ENCODE measurements at regions not wholly inside any gene's neighbourhood (a gene's known extent, or its start where the extent isn't known, plus 50 kb on each side); places are given as distances from the start of the nearest gene placed in this dataset.

- ATAC-seq, result no peak
- Histone ChIP-seq H3K27ac (ENCODE audit: control insufficient read depth, insufficient read depth) (no peak overlapping the region), H3K9me3 (replicated peaks; ENCODE audit: control insufficient read depth, insufficient read depth, low read length) (no peaks in the 10 kb centered on the region), H3K36me3 (ENCODE audit: control insufficient read depth in 2 of 2, insufficient read depth in 2 of 2, low read length in 1 of 2) (no peaks in the 10 kb centered on the region), H3K27me3 (replicated peaks in 1 of 2; ENCODE audit: control insufficient read depth in 2 of 2, insufficient read depth in 2 of 2, low read length in 1 of 2) (no peaks in the 10 kb centered on the region; a peak in 1 of 4 replicates), H3K4me1 (ENCODE audit: control insufficient read depth, insufficient read depth, low read length) (no peaks in the 10 kb centered on the region), H3K4me3 (no peak overlapping the region), H3K9ac (ENCODE audit: control insufficient read depth, insufficient read depth, low read length) (no peak overlapping the region), H2AFZ (ENCODE audit: control insufficient read depth, low read depth, low read length) (no peak overlapping the region), H4K20me1 (ENCODE audit: control insufficient read depth, insufficient read depth) (no peaks in the 10 kb centered on the region), H3K4me2 (ENCODE audit: control insufficient read depth, insufficient read depth) (no peak overlapping the region), H3K79me2 (ENCODE audit: control insufficient read depth, insufficient read depth, low read length) (no peaks in the 10 kb centered on the region)
- ChIA-PET CTCF (interaction anchor here (1.1 kb wide), 1 partner anchor 13 kb away, joined by 3 read pairs; no protein-coding TSS in a partner anchor), POLR2A (no interaction called here), SMC1A (ENCODE audit: uncharacterized antibody, unreplicated experiment) (interaction anchor here (0.6 kb wide), 1 partner anchor 23 kb away, joined by 3 read pairs; no protein-coding TSS in a partner anchor), RAD21 (ENCODE audit: unreplicated experiment) (no interaction called here)
- TF ChIP-seq NR2F1 (conservative IDR thresholded peaks at IDR 0.05) (no peak), SMAD1 (IDR thresholded peaks at IDR 0.05; ENCODE audit: low read depth, partially characterized antibody) (no peak), EGR1 (IDR thresholded peaks at IDR 0.05; ENCODE audit: borderline replicate concordance in 1 of 2, low read depth in 2 of 2, low read length in 2 of 2) (no peak), ZNF592 (IDR thresholded peaks at IDR 0.05) (no peak), CBX3 (IDR thresholded peaks at IDR 0.05; ENCODE audit: borderline replicate concordance, low read depth) (no peak), ZNF384 (IDR thresholded peaks at IDR 0.05; ENCODE audit: borderline replicate concordance, low read depth, low read length) (no peak), ZBTB4 (CRISPR knock-in tag; IDR thresholded peaks at IDR 0.05) (no peak), PKNOX1 (IDR thresholded peaks at IDR 0.05) (no peak), ZNF217 (IDR thresholded peaks at IDR 0.05) (no peak), MYB (IDR thresholded peaks at IDR 0.05; ENCODE audit: borderline replicate concordance, low read depth, low read length) (no peak), MTA2 (IDR thresholded peaks at IDR 0.05; ENCODE audit: low read depth) (no peak), RBBP5 (conservative IDR thresholded peaks at IDR 0.05) (no peak), POU2F2 (IDR thresholded peaks at IDR 0.05; ENCODE audit: borderline replicate concordance, low read depth, low read length) (no peak), NFYA (IDR thresholded peaks at IDR 0.05; ENCODE audit: borderline replicate concordance, low read depth, low read length) (no peak), SMAD5 (IDR thresholded peaks at IDR 0.05; ENCODE audit: low read depth) (no peak), SP1 (IDR thresholded peaks at IDR 0.05; ENCODE audit: low read depth, low read length) (no peak)
- 45% methylated on average over 22 of the region's 22 CpGs for WGBS (ENCODE audit: insufficient coverage, insufficient replicate concordance, low lambda C conversion rate, missing lambda C conversion rate)
- no peak for FAIRE-seq
- in situ Hi-C loops (cut with MboI), result no loop called here
- DNase-seq (ENCODE audit: low read depth, low spot score), result no peak
- no TSS peak for BruUV-seq (replicated peaks)
- intact Hi-C loops (cut with micrococcal nuclease; ENCODE audit: unreplicated experiment), result no loop called here
Observed at GRCh38 chr2:239519089-239519920, 118.5 kb upstream of the HDAC4 start.

Data from GM12878 (cell line).